Astrocyte of the cerebellum (primary cell): ENCODE measurements at regions not wholly inside any gene's neighbourhood (a gene's known extent, or its start where the extent isn't known, plus 50 kb on each side); places are given as distances from the start of the nearest gene placed in this dataset.
"Not testable (repeated sequence)": the region's sequence is repeated elsewhere in the genome, so short reads cannot be mapped to it uniquely, and the experiment has no call there.

Source experiments
- DNase-seq: peaks from one replicate; pipeline ENCODE4 v3.0.0-alpha.2; 2011; ENCODE audit warnings: low read depth
- H3K4me3 ChIP-seq: 2 replicates; pipeline ENCODE4 v1.5.1; 2011; ENCODE audit warnings: mild to moderate bottlenecking, low read depth, low read length, moderate library complexity
- CTCF ChIP-seq: IDR thresholded peaks from 2 replicates; pipeline ENCODE4 v1.5.1; 2012; ENCODE audit warnings: low read length, low read depth, moderate library complexity, mild to moderate bottlenecking; ENCODE audit errors: missing control alignments
- in situ Hi-C: cut with HindIII; loops from 2 replicates; pipeline ENCODE4 v1.10.0; 2017; ENCODE audit warnings: low sequenced_read_pairs

- in situ Hi-C loops = no loop called here
- DNase-seq = no peak
- no peak for TF ChIP-seq CTCF
- no peak overlapping the region for H3K4me3 ChIP-seq
These were observed 687.1 kb upstream of the NEGR1 start for GRCh38 chr1:72969461-72969860.

GRCh38 chr1:72954943-72955342 lies 672.6 kb upstream of the NEGR1 start:
- no peak for DNase-seq
- in situ Hi-C loops = no loop called here
- TF ChIP-seq CTCF = no peak
- H3K4me3 ChIP-seq = no peak overlapping the region

GRCh38 chr1:72950900-72951299 lies 668.6 kb upstream of the NEGR1 start:
- H3K4me3 ChIP-seq, DNase-seq, in situ Hi-C loops: not testable (repeated sequence)

- in situ Hi-C loops = no loop called here
- TF ChIP-seq CTCF = no peak
- DNase-seq = peak; percentile 38
- H3K4me3 ChIP-seq = no peak overlapping the region
These were observed 664.7 kb upstream of the NEGR1 start for GRCh38 chr1:72946903-72947499.

- no peak for TF ChIP-seq CTCF
- DNase-seq = no peak
- H3K4me3 ChIP-seq = no peak overlapping the region
- in situ Hi-C loops = no loop called here
These were observed 659.7 kb upstream of the NEGR1 start for GRCh38 chr1:72942008-72942407.

GRCh38 chr1:72938408-72938807 lies 656.1 kb upstream of the NEGR1 start:
- no peak for DNase-seq
- in situ Hi-C loops = no loop called here
- TF ChIP-seq CTCF = no peak
- no peak overlapping the region for H3K4me3 ChIP-seq

GRCh38 chr1:72937905-72938304 lies 655.6 kb upstream of the NEGR1 start:
- TF ChIP-seq CTCF = no peak
- in situ Hi-C loops = no loop called here
- no peak for DNase-seq
- H3K4me3 ChIP-seq = no peak overlapping the region
